MV-4-11 (cell line): ENCODE measurements at regions not wholly inside any gene's neighbourhood (a gene's known extent, or its start where the extent isn't known, plus 50 kb on each side); places are given as distances from the start of the nearest gene placed in this dataset.
A peak's percentile ranks its signal among the peaks of the same experiment; 100 is the strongest.

ENCODE experiments used
- DNase-seq: peaks from one replicate; lab custom pipeline; 2025; lab: John Stamatoyannopoulos, UW

DNA sequence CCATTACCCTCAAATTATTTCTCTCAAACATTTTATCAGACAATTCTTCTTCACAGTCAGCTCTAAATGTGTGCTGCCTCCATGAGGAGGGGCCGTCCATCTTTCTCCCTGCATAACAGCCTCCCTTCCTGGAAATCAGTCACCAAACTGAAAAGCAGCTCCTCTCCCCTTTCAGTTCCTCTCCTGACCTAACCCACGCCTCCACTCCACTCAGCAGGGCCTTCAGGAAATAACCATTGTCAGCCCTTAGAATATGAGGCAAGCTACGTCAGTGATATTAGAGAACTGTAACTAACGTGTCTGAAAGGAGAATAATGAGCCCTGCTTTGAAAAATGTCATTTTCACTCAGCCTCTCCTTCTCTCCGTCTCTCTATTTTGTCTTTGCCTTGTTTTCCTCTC lies 116.2 kb downstream of the OLFM4 start:
- DNase-seq = peak; percentile 88

GRCh38 chr13:53150568-53150967 lies 122.0 kb downstream of the OLFM4 start:
- no peak for DNase-seq

GRCh38 chr13:53151336-53152056 lies 122.9 kb downstream of the OLFM4 start:
- peak; percentile 66 for DNase-seq

DNA sequence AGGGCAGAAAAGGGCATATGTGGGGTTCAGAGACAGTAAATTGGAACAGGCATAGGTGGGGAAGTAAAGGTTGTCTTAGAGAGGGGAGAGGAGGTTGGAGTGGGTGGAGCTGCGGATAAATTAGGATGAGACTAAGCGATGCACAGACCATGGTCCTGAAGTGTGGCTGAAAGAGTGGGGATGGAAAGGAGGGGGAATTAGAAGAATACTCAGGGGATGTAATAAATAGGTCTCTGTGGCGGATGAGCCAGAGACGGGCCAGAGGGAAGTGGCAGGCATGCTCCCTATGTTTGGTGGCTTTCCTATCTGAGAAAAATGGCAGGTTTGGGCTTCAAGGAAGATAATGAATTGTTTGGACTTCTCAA lies 123.4 kb downstream of the OLFM4 start:
- no peak for DNase-seq

DNA sequence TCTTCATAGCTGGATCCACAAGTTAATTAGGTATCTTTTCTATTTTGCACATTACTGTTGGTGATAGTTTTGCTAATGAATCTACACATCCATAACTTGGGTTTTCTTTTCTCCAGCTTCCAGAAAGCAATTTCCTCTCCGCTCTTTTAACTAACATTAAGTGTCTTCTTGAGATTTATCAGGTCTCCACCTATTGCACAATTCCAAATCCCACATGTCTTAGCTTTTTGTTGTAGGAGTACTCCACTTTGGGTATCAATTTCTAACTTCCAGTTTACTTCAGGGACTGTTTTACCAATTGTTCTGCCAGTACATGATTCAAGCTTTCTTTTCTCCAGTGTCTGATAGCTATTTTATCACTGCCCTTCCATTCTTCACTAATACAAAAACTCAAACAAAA lies 129.6 kb downstream of the OLFM4 start:
- DNase-seq = no peak

GRCh38 chr13:53159431-53159830 lies 130.8 kb downstream of the OLFM4 start:
- DNase-seq = no peak

- DNase-seq = no peak
Observed at GRCh38 chr13:53160211-53160610, 131.6 kb downstream of the OLFM4 start.

DNA sequence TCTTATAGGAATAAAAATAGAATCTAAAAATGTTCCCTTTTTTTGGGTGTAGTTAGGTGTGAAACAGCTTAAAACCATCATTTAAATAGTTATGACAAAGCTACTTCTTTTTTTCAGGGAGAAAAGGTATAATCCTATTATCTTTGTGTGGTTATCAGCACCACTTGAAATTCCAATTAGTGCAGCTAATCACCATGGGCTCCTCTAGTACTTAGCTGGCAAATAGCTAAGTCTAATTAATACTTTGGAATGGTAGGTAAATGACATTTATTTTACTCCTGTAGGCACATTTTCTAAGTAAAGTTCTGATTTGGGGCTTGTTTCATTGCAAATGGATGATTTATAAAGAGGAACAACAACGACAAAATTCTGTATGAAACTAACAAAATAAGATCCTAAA lies 132.6 kb downstream of the OLFM4 start:
- no peak for DNase-seq

- no peak for DNase-seq
Observed at GRCh38 chr13:53165261-53165660, 136.6 kb downstream of the OLFM4 start.

GRCh38 chr13:53167561-53167960 lies 138.9 kb downstream of the OLFM4 start:
- DNase-seq = no peak

DNA sequence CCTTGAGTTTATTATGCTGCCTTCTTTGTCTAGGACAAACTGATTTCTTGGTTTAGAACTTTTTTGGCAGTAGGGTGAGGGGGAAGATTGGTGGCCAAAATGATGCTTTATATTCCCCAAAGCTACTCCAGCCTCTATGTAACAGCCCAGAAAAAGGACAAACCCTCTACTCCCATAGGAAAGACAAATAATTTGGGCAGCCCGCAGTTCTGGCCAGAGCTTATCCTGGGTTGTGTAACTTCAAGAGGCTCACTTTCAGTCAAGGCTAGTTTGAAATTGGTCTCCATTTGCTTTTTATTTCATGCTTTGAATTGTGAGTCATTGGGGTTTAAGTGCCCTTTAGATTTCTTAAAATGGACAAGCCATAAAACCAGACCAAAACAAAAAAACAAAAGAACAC lies 142.3 kb downstream of the OLFM4 start:
- DNase-seq = no peak

GRCh38 chr13:53174545-53174944 lies 145.9 kb downstream of the OLFM4 start:
- no peak for DNase-seq

- no peak for DNase-seq
Observed at GRCh38 chr13:53180684-53181083, 152.1 kb downstream of the OLFM4 start.

- DNase-seq = no peak
Observed at GRCh38 chr13:53182724-53183123, 154.1 kb downstream of the OLFM4 start.

DNA sequence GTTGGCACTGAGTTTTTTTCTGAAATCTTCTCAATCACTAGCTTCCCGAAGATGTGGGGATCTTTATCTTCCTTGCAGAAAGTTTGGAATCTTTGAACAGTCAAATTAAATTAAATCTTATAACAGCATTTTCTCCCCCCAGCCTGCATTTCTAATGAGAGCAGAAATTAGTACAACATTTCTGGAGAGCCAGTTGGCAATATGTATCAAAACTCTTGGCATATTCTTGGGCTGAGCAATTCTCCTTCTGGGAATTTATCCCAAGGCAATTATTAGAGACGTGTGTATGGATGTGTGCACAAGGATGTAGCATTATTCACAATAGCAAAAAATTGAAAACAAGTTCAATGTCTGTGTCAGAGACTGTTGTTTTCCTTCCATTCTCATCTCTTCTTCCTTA lies 159.5 kb downstream of the OLFM4 start:
- DNase-seq = no peak

DNA sequence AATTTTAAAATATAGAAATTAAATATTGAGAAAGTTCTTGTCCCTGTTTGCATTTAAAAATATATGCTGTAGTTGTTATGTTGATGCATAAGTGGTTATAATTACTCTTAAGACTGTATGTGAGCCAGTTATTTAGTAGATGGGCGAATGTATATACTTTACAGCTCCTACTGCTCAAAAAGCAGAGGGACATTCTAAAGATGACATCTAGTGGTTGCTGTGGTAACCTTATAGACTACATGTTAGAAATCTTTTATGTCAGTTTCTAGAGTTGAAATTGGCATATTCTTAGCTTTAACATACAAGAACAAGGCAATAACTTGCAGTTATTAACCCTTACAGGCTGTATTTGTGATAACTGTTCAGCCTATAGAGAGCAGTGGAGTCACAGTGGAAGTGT lies 160.5 kb downstream of the OLFM4 start:
- no peak for DNase-seq

DNA sequence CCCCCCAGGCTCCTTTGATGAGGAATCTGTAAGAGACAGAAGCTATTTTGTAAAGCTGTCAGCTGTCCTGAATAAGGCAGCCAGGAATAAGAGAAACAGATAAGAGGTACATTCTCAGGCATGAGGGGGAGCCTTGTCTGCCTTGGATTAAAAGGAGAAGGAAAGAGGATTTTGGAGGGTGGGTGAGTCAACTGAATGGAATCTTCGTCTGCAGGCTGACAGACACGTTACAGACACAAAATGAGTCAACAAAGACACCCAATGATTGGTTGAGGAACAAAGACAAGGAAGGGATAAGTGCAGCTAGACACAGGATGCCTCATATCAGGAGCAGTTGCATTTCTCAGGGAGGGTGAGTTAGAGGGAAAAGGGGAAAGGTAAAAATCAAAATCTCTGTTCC lies 162.5 kb downstream of the OLFM4 start:
- DNase-seq = no peak

- no peak for DNase-seq
Observed at GRCh38 chr13:53197424-53197823, 168.8 kb downstream of the OLFM4 start.

GRCh38 chr13:53198017-53198416 lies 169.4 kb downstream of the OLFM4 start:
- DNase-seq = no peak

DNA sequence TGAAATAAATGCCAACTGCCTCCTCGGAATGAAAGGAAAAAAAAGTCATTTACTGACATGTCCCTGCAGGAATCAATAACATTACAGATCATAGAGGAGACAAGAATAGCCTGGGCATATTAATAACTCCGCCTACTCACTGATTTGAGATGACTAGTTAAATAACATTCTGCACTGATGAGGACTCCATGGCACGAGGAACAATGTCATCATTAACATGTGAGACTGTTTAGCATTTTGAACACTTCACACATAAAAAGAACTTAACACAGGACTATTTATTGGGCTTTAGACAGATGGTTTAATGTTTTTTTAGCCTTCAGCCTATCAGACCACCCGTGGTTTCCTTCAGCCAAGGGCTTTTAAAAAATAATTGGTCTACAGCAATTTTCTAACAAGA lies 170.1 kb downstream of the OLFM4 start:
- no peak for DNase-seq

DNA sequence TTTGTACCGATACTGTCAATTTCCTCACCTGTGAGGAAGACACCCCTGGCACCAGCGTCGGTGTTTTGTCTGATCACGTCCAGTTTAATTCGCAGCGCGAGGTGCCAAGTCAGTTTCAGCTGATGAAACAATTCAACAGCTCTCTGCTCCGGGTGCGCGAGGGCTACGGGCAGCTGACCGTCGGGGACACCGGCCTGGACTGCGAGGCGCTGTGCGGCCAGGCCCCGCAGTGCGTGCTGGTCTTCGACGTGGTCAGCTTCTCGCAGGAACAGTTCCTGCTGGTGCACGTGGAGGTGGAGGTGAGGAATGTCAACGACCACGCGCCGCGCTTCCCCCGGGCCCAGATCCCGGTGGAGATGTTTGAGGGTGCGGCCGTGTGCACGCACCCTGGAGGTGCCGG lies 171.5 kb downstream of the OLFM4 start:
- no peak for DNase-seq

- no peak for DNase-seq
Observed at GRCh38 chr13:53200498-53201453, 172.2 kb downstream of the OLFM4 start.

- no peak for DNase-seq
Observed at GRCh38 chr13:53201454-53202225, 173.0 kb downstream of the OLFM4 start.
